ENCODE measurements at regions not wholly inside any gene's neighbourhood (a gene's known extent, or its start where the extent isn't known, plus 50 kb on each side); places are given as distances from the start of the nearest gene placed in this dataset.

DNA sequence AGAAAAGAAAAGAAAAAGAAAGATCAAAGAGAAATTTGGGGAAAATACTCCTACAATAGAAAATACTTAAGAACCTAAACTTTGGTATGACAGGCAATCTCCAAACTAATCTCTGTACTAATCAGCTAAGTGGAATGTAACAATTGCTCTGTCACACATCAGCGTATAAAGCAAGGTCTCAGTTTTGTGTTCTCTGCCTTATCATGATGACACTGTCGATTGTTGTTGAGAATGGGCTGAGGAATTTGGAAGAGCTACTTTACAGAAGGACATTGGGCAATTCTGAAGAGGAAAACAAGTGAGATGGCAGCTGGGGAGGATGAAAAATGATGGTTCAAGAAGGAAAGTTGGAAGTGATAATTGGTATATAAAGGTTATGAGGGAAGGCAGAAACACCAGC is 486.0 kb upstream of the HTR2C start:
- TF ChIP-seq, protein P1, sequence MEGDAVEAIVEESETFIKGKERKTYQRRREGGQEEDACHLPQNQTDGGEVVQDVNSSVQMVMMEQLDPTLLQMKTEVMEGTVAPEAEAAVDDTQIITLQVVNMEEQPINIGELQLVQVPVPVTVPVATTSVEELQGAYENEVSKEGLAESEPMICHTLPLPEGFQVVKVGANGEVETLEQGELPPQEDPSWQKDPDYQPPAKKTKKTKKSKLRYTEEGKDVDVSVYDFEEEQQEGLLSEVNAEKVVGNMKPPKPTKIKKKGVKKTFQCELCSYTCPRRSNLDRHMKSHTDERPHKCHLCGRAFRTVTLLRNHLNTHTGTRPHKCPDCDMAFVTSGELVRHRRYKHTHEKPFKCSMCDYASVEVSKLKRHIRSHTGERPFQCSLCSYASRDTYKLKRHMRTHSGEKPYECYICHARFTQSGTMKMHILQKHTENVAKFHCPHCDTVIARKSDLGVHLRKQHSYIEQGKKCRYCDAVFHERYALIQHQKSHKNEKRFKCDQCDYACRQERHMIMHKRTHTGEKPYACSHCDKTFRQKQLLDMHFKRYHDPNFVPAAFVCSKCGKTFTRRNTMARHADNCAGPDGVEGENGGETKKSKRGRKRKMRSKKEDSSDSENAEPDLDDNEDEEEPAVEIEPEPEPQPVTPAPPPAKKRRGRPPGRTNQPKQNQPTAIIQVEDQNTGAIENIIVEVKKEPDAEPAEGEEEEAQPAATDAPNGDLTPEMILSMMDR (IDR thresholded peaks at IDR 0.05): no peak
- no peak for TF ChIP-seq POLR2A (IDR thresholded peaks at IDR 0.05)
- TF ChIP-seq EP300 (IDR thresholded peaks at IDR 0.05): no peak

Data from tibial nerve (tissue), 4 donors.